OCI-LY7 (cell line): ENCODE measurements at regions not wholly inside any gene's neighbourhood (a gene's known extent, or its start where the extent isn't known, plus 50 kb on each side); places are given as distances from the start of the nearest gene placed in this dataset.
A peak's percentile ranks its signal among the peaks of the same experiment; 100 is the strongest.

Source experiments
- BruUV-seq: library from RNA; stranded (reverse); fragments of 400-500 nt; replicated peaks from 2 replicates; lab custom pipeline; 2021; lab: Mats Ljungman, UMichigan
- CTCF ChIA-PET: fragments of 300-600 bp; sonication (Branson Sonifier 250); formaldehyde crosslinking; loops from one replicate; lab custom pipeline; 2022; ENCODE audit warnings: antibody characterized with exemption; ENCODE audit not compliant: unreplicated experiment; lab: Charles Lee
- POLR2A ChIA-PET: fragments of 300-600 bp; sonication (Branson Sonifier 250); formaldehyde crosslinking; loops from one replicate; lab custom pipeline; 2022; ENCODE audit warnings: antibody characterized with exemption; lab: Charles Lee
- DNase-seq: peaks from one replicate; pipeline ENCODE4 v3.0.0-alpha.2; 2015; ENCODE audit warnings: low spot score
- H2AFZ ChIP-seq: fragments of 200-600 bp; sonication (generic), shearing (Covaris generic); 2 replicates; pipeline ENCODE4 v1.6.1; 2014; ENCODE audit warnings: mild to moderate bottlenecking, antibody characterized with exemption, low read length, moderate library complexity
- H3K27ac ChIP-seq: fragments of 200-600 bp; sonication (generic); 2 replicates; pipeline ENCODE4 v1.5.1; 2014; ENCODE audit warnings: mixed run types, low read depth, mild to moderate bottlenecking, moderate library complexity, low read length, inconsistent platforms; ENCODE audit not compliant: poor library complexity, severe bottlenecking
- H3K36me3 ChIP-seq: fragments of 200-600 bp; sonication (generic); 2 replicates; pipeline ENCODE4 v1.6.1; 2014; ENCODE audit warnings: mild to moderate bottlenecking, antibody characterized with exemption, low read length, moderate library complexity, mixed read lengths; ENCODE audit not compliant: insufficient read depth
- H3K4me1 ChIP-seq: fragments of 200-600 bp; sonication (generic); 2 replicates; pipeline ENCODE4 v1.5.1; 2014; ENCODE audit warnings: mild to moderate bottlenecking, low read length; ENCODE audit not compliant: insufficient read depth, poor library complexity, severe bottlenecking
- H3K4me2 ChIP-seq: fragments of 200-600 bp; sonication (generic); 2 replicates; pipeline ENCODE4 v1.6.1; 2014; ENCODE audit warnings: mild to moderate bottlenecking, low read length
- H3K4me3 ChIP-seq: fragments of 200-600 bp; sonication (generic); 2 replicates; pipeline ENCODE4 v1.5.1; 2014; ENCODE audit warnings: mild to moderate bottlenecking, low read depth, low read length; ENCODE audit not compliant: poor library complexity, severe bottlenecking
- H3K79me2 ChIP-seq: fragments of 200-600 bp; sonication (generic); 2 replicates; pipeline ENCODE4 v1.6.1; 2016; ENCODE audit warnings: low read depth, mild to moderate bottlenecking, low read length, moderate library complexity, mixed read lengths; ENCODE audit not compliant: insufficient read depth
- H3K9me2 ChIP-seq: fragments of 200-600 bp; sonication (generic); 2 replicates; pipeline ENCODE4 v1.6.1; 2016; ENCODE audit warnings: mild to moderate bottlenecking, low read length, mixed read lengths; ENCODE audit not compliant: insufficient read depth
- H3K9me3 ChIP-seq: fragments of 200-600 bp; sonication (generic); 2 replicates; pipeline ENCODE4 v1.6.1; 2014; ENCODE audit warnings: mild to moderate bottlenecking, mixed run types, low read length, mixed read lengths
- H4K20me1 ChIP-seq: fragments of 200-600 bp; sonication (generic); 2 replicates; pipeline ENCODE4 v1.6.1; 2014; ENCODE audit warnings: mild to moderate bottlenecking, antibody characterized with exemption, low read length, moderate library complexity, mixed read lengths; ENCODE audit not compliant: insufficient read depth
- CTCF ChIP-seq: fragments of 200-600 bp; sonication (generic); conservative IDR thresholded peaks from 2 replicates; pipeline ENCODE4 v1.5.1; 2014; ENCODE audit warnings: mild to moderate bottlenecking, antibody characterized with exemption, low read length, moderate library complexity, mixed read lengths
- EZH2phosphoT487 ChIP-seq: fragments of 200-600 bp; sonication (generic); IDR thresholded peaks from 2 replicates; pipeline ENCODE4 v1.6.1; 2018; ENCODE audit warnings: low read depth, borderline replicate concordance, mild to moderate bottlenecking, mixed run types, antibody characterized with exemption, low read length, moderate library complexity, mixed read lengths
- intact Hi-C: fragments of 100-400 bp; cut with micrococcal nuclease; formaldehyde crosslinking; loops from one replicate; pipeline ENCODE4 v1.10.0; 2022; ENCODE audit not compliant: unreplicated experiment

GRCh38 chr21:28740125-28740524, 252.6 kb downstream of the LTN1 start:
- ChIA-PET CTCF (no interaction called here), POLR2A (no interaction called here)
- BruUV-seq: no TSS peak

GRCh38 chr21:28738882-28739281, 253.8 kb downstream of the LTN1 start:
- Histone ChIP-seq H3K9me3 (no peaks in the 10 kb centered on the region), H3K27ac (no peak overlapping the region), H3K79me2 (no peaks in the 10 kb centered on the region), H3K4me2 (peak overlapping the region; percentile 7; the same call in 1 of the 2 replicates), H3K4me3 (no peak overlapping the region), H3K9me2 (no peaks in the 10 kb centered on the region), H2AFZ (no peak overlapping the region), H3K36me3 (no peaks in the 10 kb centered on the region), H4K20me1 (no peaks in the 10 kb centered on the region), H3K4me1 (no peaks in the 10 kb centered on the region)
- ChIA-PET POLR2A (no interaction called here), CTCF (no interaction called here)
- DNase-seq: no peak
- TF ChIP-seq EZH2phosphoT487 (no peak), CTCF (no peak)
- intact Hi-C loops: no loop called here
- no TSS peak for BruUV-seq

More at GRCh38 chr21:28740125-28740524, 252.6 kb downstream of the LTN1 start:
- DNase-seq: no peak
- no peaks in the 10 kb centered on the region for H3K79me2 ChIP-seq
- no peak overlapping the region for H3K4me2 ChIP-seq
- H3K27ac ChIP-seq: no peak overlapping the region
- H3K4me1 ChIP-seq: no peaks in the 10 kb centered on the region
- no peaks in the 10 kb centered on the region for H4K20me1 ChIP-seq
- intact Hi-C loops: no loop called here
- no peaks in the 10 kb centered on the region for H3K9me3 ChIP-seq
- no peaks in the 10 kb centered on the region for H3K9me2 ChIP-seq
- TF ChIP-seq EZH2phosphoT487 (no peak), CTCF (no peak)
- H2AFZ ChIP-seq: no peak overlapping the region
- H3K36me3 ChIP-seq: no peaks in the 10 kb centered on the region
- no peak overlapping the region for H3K4me3 ChIP-seq

GRCh38 chr21:28738420-28738704, 254.3 kb downstream of the LTN1 start:
- POLR2A ChIA-PET: no interaction called here
- H3K9me2 ChIP-seq: no peaks in the 10 kb centered on the region
- no peaks in the 10 kb centered on the region for H3K4me1 ChIP-seq
- no peak overlapping the region for H3K27ac ChIP-seq
- H3K36me3 ChIP-seq: no peaks in the 10 kb centered on the region
- H3K4me2 ChIP-seq: no peak overlapping the region
- no peak for DNase-seq
- no peaks in the 10 kb centered on the region for H3K79me2 ChIP-seq
- H2AFZ ChIP-seq: no peak overlapping the region
- no peaks in the 10 kb centered on the region for H3K9me3 ChIP-seq
- TF ChIP-seq CTCF (no peak), EZH2phosphoT487 (no peak)
- H4K20me1 ChIP-seq: no peaks in the 10 kb centered on the region
- BruUV-seq: no TSS peak
- CTCF ChIA-PET: no interaction called here
- no peak overlapping the region for H3K4me3 ChIP-seq
- intact Hi-C loops: no loop called here
